Keratinocyte (primary cell): ENCODE measurements at regions not wholly inside any gene's neighbourhood (a gene's known extent, or its start where the extent isn't known, plus 50 kb on each side); places are given as distances from the start of the nearest gene placed in this dataset.

Source experiments
- CTCF ChIP-seq, 3 experiments: IDR thresholded peaks in 1 of 3; conservative IDR thresholded peaks in 1 of 3; optimal IDR thresholded peaks in 1 of 3; 2 replicates in 2 of 3; 3 replicates in 1 of 3; pipeline versions ENCODE3 to v1.5.1; 2011; ENCODE audit warnings: low read length in 3 of 3, mild to moderate bottlenecking in 3 of 3, moderate library complexity in 2 of 3, control low read depth in 1 of 3, inconsistent platforms in 1 of 3; ENCODE audit not compliant: insufficient read depth in 2 of 3; ENCODE audit errors: extremely low read depth in 1 of 3
- EZH2 ChIP-seq: IDR thresholded peaks from one replicate; pipeline ENCODE4 v1.6.1; 2012; ENCODE audit warnings: inconsistent platforms, mild to moderate bottlenecking, low read length, moderate library complexity

GRCh38 chr3:106048946-106049481 is 180.2 kb upstream of the CBLB start:
- no peak for TF ChIP-seq CTCF (optimal IDR thresholded peaks at IDR 0.05 in 1 of 3, IDR thresholded peaks at IDR 0.05 in 1 of 3, conservative IDR thresholded peaks at IDR 0.05 in 1 of 3; ENCODE audit: extremely low read depth in 1 of 3, insufficient read depth in 2 of 3, low read length in 3 of 3)
- TF ChIP-seq EZH2: no peak
